ENCODE measurements at regions not wholly inside any gene's neighbourhood (a gene's known extent, or its start where the extent isn't known, plus 50 kb on each side); places are given as distances from the start of the nearest gene placed in this dataset.

DNA sequence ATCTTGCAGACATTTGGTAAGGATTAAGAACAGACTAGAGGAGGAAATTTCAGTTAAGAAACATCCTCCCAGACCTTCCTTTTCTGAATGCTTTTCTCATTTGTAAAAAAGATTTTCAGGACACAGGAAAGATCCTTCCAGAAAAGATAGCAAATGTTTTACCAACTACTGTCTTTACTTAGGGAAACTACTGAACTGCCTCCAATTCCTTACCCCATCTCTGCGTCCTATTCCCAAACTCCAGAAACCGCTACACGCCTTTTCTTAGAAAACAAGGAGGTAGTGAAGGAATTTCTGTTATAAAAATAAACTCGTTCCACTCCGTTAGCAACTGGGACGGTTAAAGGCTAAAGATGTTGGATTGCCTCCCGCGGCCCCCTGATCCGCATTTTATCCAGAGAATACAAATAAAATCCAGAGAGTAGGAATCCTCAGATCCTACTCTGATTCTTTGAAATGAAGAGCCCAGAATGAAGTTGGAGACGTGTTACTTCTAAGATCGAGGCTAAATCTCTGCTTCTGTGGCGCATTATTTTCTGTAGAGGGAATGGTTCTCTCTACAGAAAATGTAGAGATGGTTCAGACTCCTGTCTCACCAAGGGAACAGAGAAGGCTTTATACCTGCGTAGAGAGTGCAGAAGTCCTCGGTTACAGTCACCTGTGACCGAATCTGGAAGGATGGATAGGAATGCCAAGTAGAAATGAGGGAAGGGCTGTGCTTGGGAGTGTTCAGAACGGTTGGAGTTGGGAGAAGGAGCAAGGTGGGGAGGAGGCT, 133.0 kb downstream of the GPX5 start:
- Histone ChIP-seq H3K9me3 (ENCODE audit: control insufficient read depth in 2 of 2, insufficient read depth in 1 of 2, low read depth in 1 of 2, low read length in 1 of 2) (no peaks in the 10 kb centered on the region), H3K36me3 (ENCODE audit: control insufficient read depth in 3 of 3, insufficient read depth in 2 of 3, low read depth in 1 of 3, low read length in 3 of 3) (no peaks in the 10 kb centered on the region), H3K4me3 (ENCODE audit: low read depth in 1 of 3, low read length in 3 of 3) (peak overlapping the region in 1 of 3 donors; percentile 42), H3K27me3 (ENCODE audit: control insufficient read depth in 3 of 3, insufficient read depth in 3 of 3, low read length in 3 of 3) (peaks cover 0 to 26% (median 22%) of the 10 kb centered on the region in 3 donors), H3K27ac (ENCODE audit: low read depth in 1 of 3, low read length in 2 of 3) (no peak overlapping the region), H3K4me1 (ENCODE audit: control insufficient read depth in 3 of 3, insufficient read depth in 2 of 3, low read depth in 1 of 3, low read length in 2 of 3) (peaks cover 0 to 5% (median 0%) of the 10 kb centered on the region in 3 donors)
- DNase-seq (peak in 1 of 2 donors; percentile 16), FAIRE-seq (no peak)
- 3 to 7% (median 5%) methylated on average over 16 of the region's 16 CpGs for WGBS, 3 donors

DNA sequence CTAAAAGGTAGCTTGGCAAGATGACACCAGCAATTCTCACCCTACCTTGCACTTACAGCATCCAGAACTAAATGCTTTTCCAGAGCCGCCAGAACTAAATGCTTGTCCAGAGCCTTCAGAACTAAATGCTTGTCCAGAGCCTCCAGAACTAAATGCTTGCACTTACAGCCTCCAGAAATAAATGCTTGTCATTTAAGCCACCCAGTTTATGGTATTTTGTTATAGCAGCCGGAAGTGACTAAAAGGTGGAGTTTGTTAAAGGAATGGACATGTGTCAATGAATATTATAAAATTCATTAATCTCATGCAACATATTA, 133.5 kb downstream of the GPX5 start:
- Histone ChIP-seq H3K4me3 (ENCODE audit: low read depth in 1 of 3, low read length in 3 of 3) (peak overlapping the region in 1 of 3 donors; percentile 42), H3K9me3 (ENCODE audit: control insufficient read depth in 2 of 2, insufficient read depth in 1 of 2, low read depth in 1 of 2, low read length in 1 of 2) (no peaks in the 10 kb centered on the region), H3K27me3 (ENCODE audit: control insufficient read depth in 3 of 3, insufficient read depth in 3 of 3, low read length in 3 of 3) (peaks cover 0 to 26% (median 18%) of the 10 kb centered on the region in 3 donors), H3K4me1 (ENCODE audit: control insufficient read depth in 3 of 3, insufficient read depth in 2 of 3, low read depth in 1 of 3, low read length in 2 of 3) (peaks cover 0 to 5% (median 0%) of the 10 kb centered on the region in 3 donors), H3K36me3 (ENCODE audit: control insufficient read depth in 3 of 3, insufficient read depth in 2 of 3, low read depth in 1 of 3, low read length in 3 of 3) (no peaks in the 10 kb centered on the region), H3K27ac (ENCODE audit: low read depth in 1 of 3, low read length in 2 of 3) (no peak overlapping the region)
- DNase-seq, result no peak
- no peak for FAIRE-seq
- WGBS, 3 donors, result 31 to 51% (median 41%) methylated on average over 2 of the region's 2 CpGs

DNA sequence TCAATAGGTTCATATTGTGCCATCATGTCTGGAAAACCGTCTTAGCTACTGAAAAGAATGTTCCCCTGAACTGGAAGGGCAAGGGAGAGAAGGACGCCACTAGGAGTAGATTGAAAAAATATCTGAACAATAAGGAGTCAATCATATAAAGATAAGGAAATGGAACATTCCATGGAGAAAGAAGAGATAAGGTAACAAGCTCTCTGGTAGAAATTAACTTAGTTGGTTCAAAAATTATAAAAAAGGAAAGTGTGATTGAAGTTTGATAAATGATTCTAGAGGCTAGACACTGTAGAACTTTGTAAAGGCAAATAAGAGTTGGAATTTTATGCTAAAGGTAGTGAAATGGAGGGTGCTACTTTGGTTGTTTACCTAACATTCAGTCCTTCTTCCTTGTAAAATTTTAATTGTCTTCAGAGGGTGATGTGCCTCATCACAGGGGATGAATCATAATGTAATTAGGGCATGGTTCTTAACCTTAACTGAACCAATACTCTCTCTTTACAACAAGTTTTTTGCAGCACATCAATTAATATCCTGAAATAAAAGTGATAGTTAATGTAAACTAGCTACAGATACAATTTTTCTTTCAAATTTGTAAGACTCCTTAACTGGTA, 135.5 kb downstream of the GPX5 start:
- 27 to 48% (median 30%) methylated on average over 2 of the region's 2 CpGs for WGBS, 3 donors
- Histone ChIP-seq H3K27ac (ENCODE audit: low read depth in 1 of 3, low read length in 2 of 3) (no peak overlapping the region), H3K4me3 (ENCODE audit: low read depth in 1 of 3, low read length in 3 of 3) (no peak overlapping the region), H3K9me3 (ENCODE audit: control insufficient read depth in 2 of 2, insufficient read depth in 1 of 2, low read depth in 1 of 2, low read length in 1 of 2) (no peaks in the 10 kb centered on the region), H3K4me1 (ENCODE audit: control insufficient read depth in 3 of 3, insufficient read depth in 2 of 3, low read depth in 1 of 3, low read length in 2 of 3) (peaks cover 0 to 5% (median 0%) of the 10 kb centered on the region in 3 donors), H3K27me3 (ENCODE audit: control insufficient read depth in 3 of 3, insufficient read depth in 3 of 3, low read length in 3 of 3) (peaks cover 0 to 23% (median 14%) of the 10 kb centered on the region in 3 donors), H3K36me3 (ENCODE audit: control insufficient read depth in 3 of 3, insufficient read depth in 2 of 3, low read depth in 1 of 3, low read length in 3 of 3) (no peaks in the 10 kb centered on the region)
- FAIRE-seq (no peak), DNase-seq (no peak)

DNA sequence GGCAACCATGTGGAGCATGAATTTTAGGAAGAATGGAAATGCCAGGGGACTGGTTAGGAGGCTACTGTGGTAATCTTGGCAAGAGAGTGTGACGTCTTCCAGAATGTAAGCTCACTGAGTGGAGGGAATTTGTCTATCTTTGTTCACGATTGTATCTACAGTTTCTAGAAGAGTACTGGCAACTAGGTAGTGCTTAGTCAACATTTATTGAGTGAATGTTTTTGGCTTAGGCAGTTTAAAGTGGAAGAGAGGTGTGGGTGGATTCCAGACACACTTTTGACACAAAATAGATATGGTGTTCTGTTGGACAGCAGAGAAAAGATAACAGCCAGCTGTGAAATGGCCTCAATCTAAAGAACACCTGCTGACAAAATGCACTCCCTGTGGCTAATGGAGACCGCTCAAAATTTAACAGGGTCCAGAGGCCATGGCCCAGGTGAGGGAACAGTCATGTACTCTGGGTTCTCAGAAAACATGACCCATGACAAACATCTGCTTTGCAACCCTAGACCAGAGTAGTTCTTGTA, 139.3 kb downstream of the GPX5 start:
- Histone ChIP-seq H3K4me3 (ENCODE audit: low read depth in 1 of 3, low read length in 3 of 3) (no peak overlapping the region), H3K27ac (ENCODE audit: low read depth in 1 of 3, low read length in 2 of 3) (no peak overlapping the region), H3K4me1 (ENCODE audit: control insufficient read depth in 3 of 3, insufficient read depth in 2 of 3, low read depth in 1 of 3, low read length in 2 of 3) (no peaks in the 10 kb centered on the region), H3K36me3 (ENCODE audit: control insufficient read depth in 3 of 3, insufficient read depth in 2 of 3, low read depth in 1 of 3, low read length in 3 of 3) (no peaks in the 10 kb centered on the region), H3K27me3 (ENCODE audit: control insufficient read depth in 3 of 3, insufficient read depth in 3 of 3, low read length in 3 of 3) (peaks cover 0 to 6% (median 4%) of the 10 kb centered on the region in 3 donors), H3K9me3 (ENCODE audit: control insufficient read depth in 2 of 2, insufficient read depth in 1 of 2, low read depth in 1 of 2, low read length in 1 of 2) (no peaks in the 10 kb centered on the region)
- FAIRE-seq, result no peak
- WGBS, 3 donors, result 85 to 91% (median 87%) methylated on average over 3 of the region's 3 CpGs
- no peak for DNase-seq

DNA sequence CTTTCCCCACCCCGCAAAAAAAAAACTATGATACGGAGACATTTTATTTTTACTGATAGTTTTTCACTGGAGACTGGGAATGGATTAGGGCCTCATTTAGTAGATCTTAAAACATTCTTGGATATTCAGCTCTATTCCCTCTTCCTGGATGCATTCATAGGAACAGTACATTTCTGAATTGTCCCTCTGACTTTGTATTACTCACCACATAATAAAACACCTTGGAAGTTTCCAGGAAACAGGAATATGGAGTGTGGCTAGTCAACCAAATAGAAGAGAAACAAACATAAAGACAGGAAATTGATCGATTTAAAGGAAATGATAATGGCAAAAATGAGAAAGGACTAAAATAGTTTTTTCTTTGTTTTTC, 147.7 kb downstream of the GPX5 start:
- peaks cover 0 to 6% (median 0%) of the 10 kb centered on the region in 3 donors for H3K4me1 ChIP-seq (ENCODE audit: control insufficient read depth in 3 of 3, insufficient read depth in 2 of 3, low read depth in 1 of 3, low read length in 2 of 3)
- H3K27ac ChIP-seq (ENCODE audit: low read depth in 1 of 3, low read length in 2 of 3), result no peak overlapping the region
- WGBS, 3 donors, result 62 to 70% (median 62%) methylated on average over 3 of the region's 3 CpGs
- no peaks in the 10 kb centered on the region for H3K9me3 ChIP-seq (ENCODE audit: control insufficient read depth in 2 of 2, insufficient read depth in 1 of 2, low read depth in 1 of 2, low read length in 1 of 2)
- DNase-seq, result no peak
- no peak for FAIRE-seq
- no peak overlapping the region for H3K4me3 ChIP-seq (ENCODE audit: low read depth in 1 of 3, low read length in 3 of 3)
- H3K27me3 ChIP-seq (ENCODE audit: control insufficient read depth in 3 of 3, insufficient read depth in 3 of 3, low read length in 3 of 3), result peaks cover 0 to 25% (median 11%) of the 10 kb centered on the region in 3 donors
- no peaks in the 10 kb centered on the region for H3K36me3 ChIP-seq (ENCODE audit: control insufficient read depth in 3 of 3, insufficient read depth in 2 of 3, low read depth in 1 of 3, low read length in 3 of 3)

DNA sequence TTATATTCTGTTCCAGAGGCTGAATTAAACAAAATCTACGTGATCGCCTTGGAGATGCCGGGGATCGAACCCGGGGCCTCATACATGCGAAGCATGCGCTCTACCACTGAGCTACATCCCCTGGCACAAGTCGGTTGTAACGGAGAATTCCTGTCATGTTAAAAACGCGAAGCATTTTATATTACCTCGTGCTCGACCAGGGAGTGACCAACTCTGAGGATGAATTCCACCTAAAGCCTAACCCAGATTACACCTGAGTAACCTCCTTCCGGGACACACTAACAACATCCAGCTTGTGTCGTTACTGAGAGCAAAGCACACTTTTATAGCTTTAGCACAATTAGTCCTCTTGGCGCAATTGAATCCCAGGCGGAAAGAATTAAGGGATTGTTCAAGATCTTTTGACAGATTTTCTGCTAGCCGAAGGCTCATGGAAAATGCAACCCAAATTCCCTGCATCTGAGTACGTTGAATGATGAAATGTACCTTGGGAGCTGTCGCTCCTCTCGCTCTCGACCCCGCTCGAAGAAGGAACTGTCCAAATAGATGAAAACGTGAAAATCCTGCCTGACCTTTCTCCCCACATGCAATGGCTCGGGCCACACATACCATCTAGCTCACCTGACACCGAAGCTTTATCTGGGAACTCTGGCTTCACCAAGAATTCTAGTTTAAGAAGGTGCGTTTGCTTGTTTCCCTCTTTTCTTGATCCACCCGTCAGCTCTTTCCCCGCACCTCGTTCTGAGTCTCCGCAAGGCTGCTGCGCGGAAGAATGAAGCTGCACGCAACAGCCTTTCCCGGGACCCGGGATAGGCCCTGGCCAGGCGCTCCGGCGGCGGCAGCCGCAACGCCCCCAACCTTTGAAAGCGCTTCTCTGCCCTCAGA, 148.3 kb downstream of the GPX5 start:
- Histone ChIP-seq H3K4me3 (ENCODE audit: low read depth in 1 of 3, low read length in 3 of 3) (peak overlapping the region in 1 of 3 donors; percentile 34), H3K9me3 (ENCODE audit: control insufficient read depth in 2 of 2, insufficient read depth in 1 of 2, low read depth in 1 of 2, low read length in 1 of 2) (no peaks in the 10 kb centered on the region), H3K4me1 (ENCODE audit: control insufficient read depth in 3 of 3, insufficient read depth in 2 of 3, low read depth in 1 of 3, low read length in 2 of 3) (peaks cover 0 to 6% (median 0%) of the 10 kb centered on the region in 3 donors), H3K27me3 (ENCODE audit: control insufficient read depth in 3 of 3, insufficient read depth in 3 of 3, low read length in 3 of 3) (peaks cover 0 to 25% (median 11%) of the 10 kb centered on the region in 3 donors), H3K27ac (ENCODE audit: low read depth in 1 of 3, low read length in 2 of 3) (no peak overlapping the region), H3K36me3 (ENCODE audit: control insufficient read depth in 3 of 3, insufficient read depth in 2 of 3, low read depth in 1 of 3, low read length in 3 of 3) (no peaks in the 10 kb centered on the region)
- FAIRE-seq (no peak), DNase-seq (peak; percentile 2 to 63)
- 3 to 9% (median 9%) methylated on average over 44 of the region's 44 CpGs for WGBS, 3 donors

DNA sequence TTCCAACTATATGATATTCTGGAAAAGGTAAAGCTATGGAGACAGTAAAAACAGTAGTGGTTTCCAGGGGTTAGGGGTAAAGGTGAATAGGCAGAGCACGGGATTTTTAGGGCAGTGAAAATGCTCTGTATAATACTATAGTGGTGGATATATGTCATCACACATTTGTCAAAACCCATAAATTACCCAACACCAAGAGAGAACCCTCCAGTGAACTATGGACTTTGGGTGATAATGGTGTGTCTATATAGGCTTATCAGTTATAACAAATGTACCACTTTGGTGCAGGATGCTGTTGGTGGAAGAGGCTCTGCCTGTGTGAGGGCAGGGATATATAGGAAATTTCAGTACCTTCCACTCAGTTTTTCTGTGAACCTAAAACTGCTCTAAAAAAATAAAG, 149.9 kb downstream of the GPX5 start:
- FAIRE-seq (no peak), DNase-seq (no peak)
- Histone ChIP-seq H3K9me3 (ENCODE audit: control insufficient read depth in 2 of 2, insufficient read depth in 1 of 2, low read depth in 1 of 2, low read length in 1 of 2) (no peaks in the 10 kb centered on the region), H3K27ac (ENCODE audit: low read depth in 1 of 3, low read length in 2 of 3) (no peak overlapping the region), H3K4me1 (ENCODE audit: control insufficient read depth in 3 of 3, insufficient read depth in 2 of 3, low read depth in 1 of 3, low read length in 2 of 3) (peaks cover 0 to 6% (median 0%) of the 10 kb centered on the region in 3 donors), H3K4me3 (ENCODE audit: low read depth in 1 of 3, low read length in 3 of 3) (no peak overlapping the region), H3K36me3 (ENCODE audit: control insufficient read depth in 3 of 3, insufficient read depth in 2 of 3, low read depth in 1 of 3, low read length in 3 of 3) (no peaks in the 10 kb centered on the region), H3K27me3 (ENCODE audit: control insufficient read depth in 3 of 3, insufficient read depth in 3 of 3, low read length in 3 of 3) (peaks cover 0 to 25% (median 11%) of the 10 kb centered on the region in 3 donors)
- 38 to 66% (median 57%) methylated on average over 1 of the region's 1 CpG for WGBS, 3 donors

DNA sequence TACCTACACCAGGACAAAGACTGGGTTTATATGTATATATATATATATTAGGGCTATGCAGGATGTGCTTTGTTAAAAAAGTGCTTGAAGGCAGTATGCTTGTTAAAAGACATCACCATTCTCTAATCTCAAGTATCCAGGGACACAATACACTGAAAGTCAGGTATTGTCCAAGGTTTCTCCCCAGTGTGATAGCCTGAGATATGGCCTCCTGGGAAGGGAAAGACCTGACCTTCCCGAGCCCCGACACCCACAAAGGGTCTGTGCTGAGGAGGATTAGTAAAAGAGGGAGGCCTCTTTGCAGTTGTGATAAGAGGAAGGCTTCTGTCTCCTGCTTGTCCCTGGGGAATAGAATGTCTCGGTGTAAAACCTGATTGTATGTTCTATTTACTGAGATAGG, 156.9 kb downstream of the GPX5 start:
- Histone ChIP-seq H3K4me3 (ENCODE audit: low read depth in 1 of 3, low read length in 3 of 3) (no peak overlapping the region), H3K27ac (ENCODE audit: low read depth in 1 of 3, low read length in 2 of 3) (no peak overlapping the region), H3K9me3 (ENCODE audit: control insufficient read depth in 2 of 2, insufficient read depth in 1 of 2, low read depth in 1 of 2, low read length in 1 of 2) (no peaks in the 10 kb centered on the region), H3K27me3 (ENCODE audit: control insufficient read depth in 3 of 3, insufficient read depth in 3 of 3, low read length in 3 of 3) (peaks cover 0 to 27% (median 16%) of the 10 kb centered on the region in 3 donors), H3K36me3 (ENCODE audit: control insufficient read depth in 3 of 3, insufficient read depth in 2 of 3, low read depth in 1 of 3, low read length in 3 of 3) (no peaks in the 10 kb centered on the region), H3K4me1 (ENCODE audit: control insufficient read depth in 3 of 3, insufficient read depth in 2 of 3, low read depth in 1 of 3, low read length in 2 of 3) (no peaks in the 10 kb centered on the region)
- DNase-seq, result no peak
- WGBS, 3 donors, result 6 to 23% (median 17%) methylated on average over 3 of the region's 3 CpGs
- FAIRE-seq, result no peak
